K562 (cell line): ENCODE measurements at regions not wholly inside any gene's neighbourhood (a gene's known extent, or its start where the extent isn't known, plus 50 kb on each side); places are given as distances from the start of the nearest gene placed in this dataset.

Source experiments
- ATAC-seq: fragments of 200-7000 bp; cut with Tn5 transposase; 3 replicates; pipeline ENCODE4 v1.9.1; 2020; ENCODE audit warnings: moderate library complexity
- BruUV-seq: library from RNA; stranded (reverse); fragments of 400-500 nt; replicated peaks from 2 replicates; lab custom pipeline; 2021; lab: Mats Ljungman, UMichigan
- CTCF ChIA-PET: fragments of 300-600 bp; formaldehyde crosslinking; extraction: SDS; loops from one replicate; lab custom pipeline; 2021; ENCODE audit warnings: low intra/inter-chr PET ratio; lab: Yijun Ruan, JAX
- POLR2A ChIA-PET: fragments of 300-600, 350-650 bp; sonication (Branson Sonifier 250); formaldehyde crosslinking; extraction: SDS; loops from one replicate; lab custom pipeline; 2021; ENCODE audit warnings: antibody characterized with exemption, inconsistent platforms; lab: Yijun Ruan, JAX
- DNase-seq, 4 experiments: peaks; one replicate each; pipeline versions ENCODE4 v3.0.0 to v3.0.0-alpha.2; 2011 to 2018; ENCODE audit warnings: low spot score in 3 of 4, mixed read lengths in 3 of 4; ENCODE audit errors: extremely low read depth in 1 of 4
- FAIRE-seq: peaks from 2 replicates; lab custom pipeline; 2011; peaks lifted over from hg19 to GRCh38; lab: Jason Lieb, UNC
- H2AFZ ChIP-seq: 2 replicates; pipeline ENCODE4 v1.6.0; 2011; ENCODE audit warnings: low read depth, low read length, control low read depth, inconsistent platforms
- H3K27ac ChIP-seq: fragments of 200-600 bp; 3 replicates; pipeline ENCODE4 v1.8.0; 2011; ENCODE audit warnings: low read depth, mild to moderate bottlenecking, control low read depth, inconsistent platforms, low read length, moderate library complexity, mixed read lengths; ENCODE audit errors: extremely low read depth
- H3K27me3 ChIP-seq, 2 experiments: fragments of 300-600 bp in 1 of 2; 2 replicates in 1 of 2; 3 replicates in 1 of 2; pipeline versions ENCODE4 v1.6.0 to v1.8.0; 2011; ENCODE audit warnings: inconsistent platforms in 2 of 2, low read length in 2 of 2, mild to moderate bottlenecking in 1 of 2, mixed read lengths in 1 of 2, moderate library complexity in 1 of 2; ENCODE audit not compliant: control insufficient read depth in 2 of 2, insufficient read depth in 2 of 2
- H3K36me3 ChIP-seq: fragments of 300-600 bp; 3 replicates; pipeline ENCODE4 v1.8.0; 2011; ENCODE audit warnings: mild to moderate bottlenecking, low read length, inconsistent platforms; ENCODE audit not compliant: control insufficient read depth, insufficient read depth
- H3K4me1 ChIP-seq, 2 experiments: fragments of 200-600 bp in 1 of 2; replicated peaks in 1 of 2; 2 replicates in 1 of 2; 3 replicates in 1 of 2; pipeline versions ENCODE4 v1.5.1 to v1.8.0; 2011; ENCODE audit warnings: inconsistent platforms in 2 of 2, low read length in 2 of 2, mild to moderate bottlenecking in 1 of 2, mixed read lengths in 1 of 2, moderate library complexity in 1 of 2; ENCODE audit not compliant: control insufficient read depth in 2 of 2, insufficient read depth in 2 of 2
- H3K4me2 ChIP-seq: 2 replicates; pipeline ENCODE4 v1.6.1; 2011; ENCODE audit warnings: low read length, control low read depth, inconsistent platforms, mixed read lengths; ENCODE audit not compliant: insufficient read depth
- H3K4me3 ChIP-seq: fragments of 200-600 bp; sonication (generic), shearing (Covaris generic); 2 replicates; pipeline ENCODE4 v1.5.1; 2016; ENCODE audit warnings: control low read depth, inconsistent platforms
- H3K79me2 ChIP-seq: fragments of 200-600 bp; 3 replicates; pipeline ENCODE4 v1.8.0; 2011; ENCODE audit warnings: low read length, inconsistent platforms; ENCODE audit not compliant: control insufficient read depth, insufficient read depth
- H3K9ac ChIP-seq, 2 experiments: 2 replicates each; pipeline versions ENCODE4 v1.6.0 to v1.6.1; 2011; ENCODE audit warnings: low read depth in 2 of 2, low read length in 2 of 2, control low read depth in 1 of 2, inconsistent platforms in 1 of 2, mild to moderate bottlenecking in 1 of 2, mixed read lengths in 1 of 2; ENCODE audit not compliant: insufficient read depth in 1 of 2
- H3K9me1 ChIP-seq: one replicate; pipeline ENCODE4 v1.6.0; 2011; ENCODE audit warnings: inconsistent platforms, mild to moderate bottlenecking, low read length, moderate library complexity; ENCODE audit not compliant: control insufficient read depth, insufficient read depth
- H3K9me3 ChIP-seq: replicated peaks from 2 replicates; pipeline ENCODE4 v1.5.1; 2011; ENCODE audit warnings: low read depth, low read length, inconsistent platforms; ENCODE audit not compliant: control insufficient read depth, insufficient read depth
- H4K20me1 ChIP-seq: replicated peaks from 2 replicates; pipeline ENCODE4 v1.6.1; 2011; ENCODE audit warnings: low read length, inconsistent platforms, mixed read lengths; ENCODE audit not compliant: control insufficient read depth, insufficient read depth
- ARNT ChIP-seq, 2 experiments: fragments of 450-650 bp; IDR thresholded peaks; 2 replicates each; pipeline ENCODE4 v1.6.1; 2016; ENCODE audit warnings: mild to moderate bottlenecking in 1 of 2
- ESRRA ChIP-seq: fragments of 450-650 bp; IDR thresholded peaks from 2 replicates; pipeline ENCODE4 v1.6.1; 2014; ENCODE audit warnings: low read depth, mild to moderate bottlenecking, moderate library complexity, borderline replicate concordance
- RNF2 ChIP-seq: sonication (generic); IDR thresholded peaks from 2 replicates; pipeline ENCODE4 v1.6.1; 2016
- STAT5A ChIP-seq: IDR thresholded peaks from 2 replicates; pipeline ENCODE4 v1.6.1; 2012; ENCODE audit warnings: low read length, inconsistent platforms, borderline replicate concordance
- STAT6 ChIP-seq: sonication (generic); formaldehyde crosslinking; IDR thresholded peaks from 2 replicates; pipeline ENCODE4 v1.8.1; 2023; ENCODE audit warnings: mild to moderate bottlenecking, missing genetic modification reagents
- TGIF2 ChIP-seq: sonication (generic); formaldehyde crosslinking; IDR thresholded peaks from 2 replicates; pipeline ENCODE4 v1.8.1; 2022; ENCODE audit warnings: mild to moderate bottlenecking, missing genetic modification reagents, moderate library complexity
- ZNF511 ChIP-seq: sonication (generic); formaldehyde crosslinking; IDR thresholded peaks from 2 replicates; pipeline ENCODE4 v1.8.0; 2022; ENCODE audit warnings: mild to moderate bottlenecking, missing genetic modification reagents
- ZNF668 ChIP-seq: fragments of 250-450 bp; sonication (Bioruptor Pico); IDR thresholded peaks from 2 replicates; pipeline ENCODE4 v1.8.0; 2022; ENCODE audit warnings: mild to moderate bottlenecking, inconsistent platforms
- WGBS: fragments of 100-300 bp; shearing (Covaris generic); methylation state at CpG from one replicate; pipeline ENCODE4 v1.1.6; 2016; ENCODE audit warnings: low coverage, mixed read lengths; ENCODE audit not compliant: insufficient coverage; ENCODE audit errors: missing lambda C conversion rate; 5-methylcytosine and 5-hydroxymethylcytosine counted together
- in situ Hi-C: fragments of 300-500 bp; cut with MboI; formaldehyde crosslinking; loops from 4 replicates; pipeline ENCODE4 v1.15.0; 2018; ENCODE audit warnings: inconsistent platforms, mixed read lengths
- intact Hi-C: fragments of 100-400 bp; cut with micrococcal nuclease; formaldehyde crosslinking; loops from 2 replicates; pipeline ENCODE4 v1.14.2; 2022

GRCh38 chr2:31725444-31725843, 144.7 kb upstream of the SRD5A2 start:
- Histone ChIP-seq H3K79me2 (no peaks in the 10 kb centered on the region), H3K27ac (no peak overlapping the region), H4K20me1 (no peaks in the 10 kb centered on the region), H3K9ac (no peak overlapping the region), H3K9me3 (no peaks in the 10 kb centered on the region), H2AFZ (no peak overlapping the region), H3K4me2 (no peak overlapping the region), H3K36me3 (no peaks in the 10 kb centered on the region), H3K27me3 (no peaks in the 10 kb centered on the region), H3K9me1 (no peaks in the 10 kb centered on the region), H3K4me1 (no peaks in the 10 kb centered on the region), H3K4me3 (no peak overlapping the region)
- ChIA-PET POLR2A (interaction anchor here (0.6 kb wide), 1 partner anchor 623 kb away, joined by 3 read pairs; no protein-coding TSS in a partner anchor), CTCF (no interaction called here)
- DNase-seq (no peak), FAIRE-seq (no peak), ATAC-seq (no peak)
- intact Hi-C loops = loop anchor here (5.0 to 10.0 kb wide), 2 partner anchors 38 to 311 kb away; partner anchors contain the start of gene XDH
- TF ChIP-seq STAT5A (no peak), STAT6 (CRISPR knock-in tag) (no peak), ARNT (IDR thresholded peaks at IDR 0.05) (no peak), ZNF511 (CRISPR knock-in tag) (no peak), TGIF2 (CRISPR knock-in tag) (no peak), ESRRA (no peak), RNF2 (no peak), ZNF668 (CRISPR knock-in tag) (no peak)
- in situ Hi-C loops = no loop called here
- 2% methylated on average over 3 of the region's 3 CpGs for WGBS
- no TSS peak for BruUV-seq
